ENCODE measurements at regions not wholly inside any gene's neighbourhood (a gene's known extent, or its start where the extent isn't known, plus 50 kb on each side); places are given as distances from the start of the nearest gene placed in this dataset.

GRCh38 chr5:104599726-104600125 lies 1037.1 kb upstream of the NUDT12 start:
- no peak for TF ChIP-seq CTCF (conservative IDR thresholded peaks at IDR 0.05; ENCODE audit: low read length)
- DNase-seq (ENCODE audit: low read depth) = no peak
- no peak overlapping the region for H3K4me3 ChIP-seq (ENCODE audit: low read length)

GRCh38 chr5:104598285-104598684 lies 1035.7 kb upstream of the NUDT12 start:
- TF ChIP-seq CTCF (conservative IDR thresholded peaks at IDR 0.05; ENCODE audit: low read length) = no peak
- no peak for DNase-seq (ENCODE audit: low read depth)

GRCh38 chr5:104594850-104595249 lies 1032.3 kb upstream of the NUDT12 start:
- no peak overlapping the region for H3K4me3 ChIP-seq (ENCODE audit: low read length)
- TF ChIP-seq CTCF (conservative IDR thresholded peaks at IDR 0.05; ENCODE audit: low read length) = no peak
- no peak for DNase-seq (ENCODE audit: low read depth)

More at GRCh38 chr5:104598285-104598684, 1035.7 kb upstream of the NUDT12 start:
- H3K4me3 ChIP-seq (ENCODE audit: low read length) = no peak overlapping the region

GRCh38 chr5:104576677-104577076 lies 1014.1 kb upstream of the NUDT12 start:
- H3K4me3 ChIP-seq (ENCODE audit: low read length) = no peak overlapping the region
- DNase-seq (ENCODE audit: low read depth) = no peak
- no peak for TF ChIP-seq CTCF (conservative IDR thresholded peaks at IDR 0.05; ENCODE audit: low read length)

- H3K4me3 ChIP-seq (ENCODE audit: low read length) = no peak overlapping the region
- no peak for TF ChIP-seq CTCF (conservative IDR thresholded peaks at IDR 0.05; ENCODE audit: low read length)
- DNase-seq (ENCODE audit: low read depth) = no peak
Observed at GRCh38 chr5:104573949-104574709, 1011.5 kb upstream of the NUDT12 start.

GRCh38 chr5:104569621-104570020 lies 1007.0 kb upstream of the NUDT12 start:
- no peak for TF ChIP-seq CTCF (conservative IDR thresholded peaks at IDR 0.05; ENCODE audit: low read length)
- DNase-seq (ENCODE audit: low read depth) = no peak
- no peak overlapping the region for H3K4me3 ChIP-seq (ENCODE audit: low read length)

GRCh38 chr5:104564530-104564929 lies 1001.9 kb upstream of the NUDT12 start:
- TF ChIP-seq CTCF (conservative IDR thresholded peaks at IDR 0.05; ENCODE audit: low read length) = no peak
- no peak for DNase-seq (ENCODE audit: low read depth)

More at GRCh38 chr5:104564530-104564929, 1001.9 kb upstream of the NUDT12 start:
- H3K4me3 ChIP-seq (ENCODE audit: low read length) = no peak overlapping the region
